HCT116 (cell line): ENCODE measurements at regions not wholly inside any gene's neighbourhood (a gene's known extent, or its start where the extent isn't known, plus 50 kb on each side); places are given as distances from the start of the nearest gene placed in this dataset.

Experiments used
- ATAC-seq: fragments of 200-7000 bp; cut with Tn5 transposase; 2 replicates; pipeline ENCODE4 v1.9.1; 2020; ENCODE audit warnings: mild to moderate bottlenecking, moderate library complexity
- BruUV-seq: library from RNA; stranded (reverse); fragments of 400-500 nt; replicated peaks from 2 replicates; lab custom pipeline; 2021; lab: Mats Ljungman, UMichigan
- CTCF ChIA-PET: fragments of 300-600 bp; sonication (Branson Sonifier 250); formaldehyde crosslinking; loops from one replicate; lab custom pipeline; 2021; ENCODE audit warnings: antibody characterized with exemption; lab: Charles Lee
- POLR2A ChIA-PET: fragments of 300-600, 350-600 bp; sonication (Branson Sonifier 250); formaldehyde crosslinking; loops from one replicate; lab custom pipeline; 2021; ENCODE audit warnings: antibody characterized with exemption; lab: Charles Lee
- RAD21 ChIA-PET, 2 experiments: fragments of 300-600 bp; sonication (Branson Sonifier 250); formaldehyde crosslinking; loops; one replicate each; lab custom pipeline; 2023; ENCODE audit warnings: low total read pairs in 2 of 2; ENCODE audit not compliant: uncharacterized antibody in 2 of 2, unreplicated experiment in 2 of 2, low non-redundant PET in 1 of 2; lab: Charles Lee
- DNase-seq: peaks from one replicate; pipeline ENCODE4 v3.0.0-alpha.2; 2010; ENCODE audit warnings: low read depth, low spot score
- H2AFZ ChIP-seq: fragments of 200-600 bp; shearing (Covaris generic), sonication (generic); 2 replicates; pipeline ENCODE4 v1.6.1; 2017; ENCODE audit warnings: low read depth, mixed run types, mixed read lengths, antibody characterized with exemption, low read length; ENCODE audit not compliant: poor library complexity, severe bottlenecking
- H3K27ac ChIP-seq: 2 replicates; pipeline ENCODE4 v1.5.1; 2012; ENCODE audit warnings: low read depth, low read length
- H3K27me3 ChIP-seq: fragments of 200-600 bp; sonication (generic); 2 replicates; pipeline ENCODE4 v1.6.1; 2016; ENCODE audit warnings: mixed run types, low read length, mixed read lengths; ENCODE audit not compliant: insufficient read depth
- H3K36me3 ChIP-seq, 2 experiments: fragments of 200-500 bp in 1 of 2; fragments of 200-600 bp in 1 of 2; sonication (Bioruptor generic) in 1 of 2; sonication (generic) in 1 of 2; 2 replicates each; pipeline versions ENCODE4 v1.5.1 to v1.6.1; 2014 to 2016; ENCODE audit warnings: low read length in 2 of 2, inconsistent platforms in 1 of 2, mixed read lengths in 1 of 2, mixed run types in 1 of 2; ENCODE audit not compliant: insufficient read depth in 2 of 2, control insufficient read depth in 1 of 2
- H3K4me1 ChIP-seq, 2 experiments: fragments of 200-600 bp in 1 of 2; sonication (generic) in 1 of 2; 2 replicates each; pipeline versions ENCODE4 v1.5.1 to v1.6.1; 2012 to 2017; ENCODE audit warnings: low read length in 2 of 2, inconsistent platforms in 1 of 2, mild to moderate bottlenecking in 1 of 2, mixed read lengths in 1 of 2, mixed run types in 1 of 2, moderate library complexity in 1 of 2; ENCODE audit not compliant: insufficient read depth in 2 of 2, control insufficient read depth in 1 of 2
- H3K4me2 ChIP-seq: fragments of 200-600 bp; sonication (generic); 2 replicates; pipeline ENCODE4 v1.6.1; 2017; ENCODE audit warnings: mixed run types, low read length, mixed read lengths
- H3K4me3 ChIP-seq, 2 experiments: fragments of 200-600 bp in 1 of 2; sonication (generic) in 1 of 2; replicated peaks in 1 of 2; 2 replicates each; pipeline ENCODE4 v1.5.1; 2011 to 2016; ENCODE audit warnings: low read length in 2 of 2, control low read depth in 1 of 2, low read depth in 1 of 2, mild to moderate bottlenecking in 1 of 2, mixed read lengths in 1 of 2, mixed run types in 1 of 2
- H3K79me2 ChIP-seq: fragments of 200-600 bp; sonication (generic); 2 replicates; pipeline ENCODE4 v1.6.1; 2017; ENCODE audit warnings: mild to moderate bottlenecking, mixed run types, low read length, moderate library complexity, mixed read lengths; ENCODE audit not compliant: insufficient read depth
- H3K9ac ChIP-seq: fragments of 200-600 bp; sonication (generic); 2 replicates; pipeline ENCODE4 v1.6.1; 2016; ENCODE audit warnings: low read length, mixed read lengths
- H3K9me2 ChIP-seq: fragments of 200-600 bp; sonication (generic), shearing (Covaris generic); 2 replicates; pipeline ENCODE4 v1.6.1; 2017; ENCODE audit warnings: mixed run types, mild to moderate bottlenecking, moderate library complexity; ENCODE audit not compliant: insufficient read depth
- H3K9me3 ChIP-seq, 2 experiments: fragments of 200-500 bp in 1 of 2; fragments of 200-600 bp in 1 of 2; sonication (Bioruptor generic) in 1 of 2; sonication (generic) in 1 of 2; 2 replicates each; pipeline ENCODE4 v1.6.1; 2014 to 2017; ENCODE audit warnings: low read length in 2 of 2, mixed read lengths in 2 of 2, inconsistent platforms in 1 of 2, low read depth in 1 of 2, mild to moderate bottlenecking in 1 of 2, mixed run types in 1 of 2, moderate library complexity in 1 of 2; ENCODE audit not compliant: control insufficient read depth in 1 of 2, insufficient read depth in 1 of 2
- H4K20me1 ChIP-seq: fragments of 200-600 bp; sonication (generic), shearing (Covaris generic); 2 replicates; pipeline ENCODE4 v1.6.1; 2017; ENCODE audit warnings: mixed run types, mild to moderate bottlenecking, moderate library complexity; ENCODE audit not compliant: insufficient read depth
- CEBPB ChIP-seq: IDR thresholded peaks from 2 replicates; pipeline ENCODE4 v1.6.1; 2012; ENCODE audit warnings: low read depth
- EGR1 ChIP-seq: IDR thresholded peaks from 2 replicates; pipeline ENCODE4 v1.6.1; 2012; ENCODE audit warnings: low read depth
- ELF1 ChIP-seq: IDR thresholded peaks from 2 replicates; pipeline ENCODE4 v1.6.1; 2012; ENCODE audit warnings: low read depth, borderline replicate concordance
- EZH2 ChIP-seq: fragments of 200-600 bp; sonication (generic); IDR thresholded peaks from 2 replicates; pipeline ENCODE4 v1.6.1; 2017; ENCODE audit warnings: antibody characterized with exemption, mixed run types
- EZH2phosphoT487 ChIP-seq: fragments of 200-600 bp; IDR thresholded peaks from 2 replicates; pipeline ENCODE4 v1.6.1; 2018; ENCODE audit warnings: antibody characterized with exemption, borderline replicate concordance
- FOSL1 ChIP-seq: IDR thresholded peaks from 2 replicates; pipeline ENCODE4 v1.6.1; 2012; ENCODE audit warnings: low read depth
- POLR2A ChIP-seq: IDR thresholded peaks from 2 replicates; pipeline ENCODE4 v1.7.0; 2011; ENCODE audit warnings: borderline replicate concordance; ENCODE audit not compliant: insufficient read depth, insufficient read length; ENCODE audit errors: extremely low read depth
- POLR2AphosphoS5 ChIP-seq: IDR thresholded peaks from 2 replicates; pipeline ENCODE4 v1.6.1; 2011; ENCODE audit warnings: mild to moderate bottlenecking, low read depth, low read length, moderate library complexity
- REST ChIP-seq: IDR thresholded peaks from 2 replicates; pipeline ENCODE4 v1.6.1; 2012; ENCODE audit warnings: low read depth
- SIN3A ChIP-seq: IDR thresholded peaks from 2 replicates; pipeline ENCODE4 v1.6.1; 2012; ENCODE audit warnings: low read depth
- SRF ChIP-seq: IDR thresholded peaks from 2 replicates; pipeline ENCODE4 v1.6.1; 2012; ENCODE audit warnings: low read depth
- TCF7L2 ChIP-seq: IDR thresholded peaks from 2 replicates; pipeline ENCODE4 v1.7.0; 2011; ENCODE audit warnings: borderline replicate concordance, inconsistent platforms; ENCODE audit not compliant: insufficient read depth, insufficient read length; ENCODE audit errors: extremely low read depth
- ZBTB33 ChIP-seq: IDR thresholded peaks from 2 replicates; pipeline ENCODE4 v1.6.1; 2011; ENCODE audit warnings: mild to moderate bottlenecking, low read length, moderate library complexity; ENCODE audit not compliant: insufficient replicate concordance; ENCODE audit errors: extremely low read depth
- ZFX ChIP-seq: fragments of 450-650 bp; IDR thresholded peaks from 2 replicates; pipeline ENCODE4 v1.6.1; 2017
- intact Hi-C: fragments of 100-400 bp; cut with micrococcal nuclease; formaldehyde crosslinking; loops from 2 replicates; pipeline ENCODE4 v1.10.0; 2022
- TF ChIP-seq, protein P1 (sequence below), 3 experiments: fragments of 200-600 bp in 1 of 3; sonication (generic) in 1 of 3; IDR thresholded peaks in 2 of 3; conservative IDR thresholded peaks in 1 of 3; 2 replicates each; pipeline ENCODE4 v1.5.1; 2012 to 2017; ENCODE audit warnings: low read depth in 2 of 3, low read length in 2 of 3, antibody characterized with exemption in 1 of 3, borderline replicate concordance in 1 of 3, control low read depth in 1 of 3, mild to moderate bottlenecking in 1 of 3, mixed read lengths in 1 of 3, mixed run types in 1 of 3, moderate library complexity in 1 of 3; ENCODE audit not compliant: insufficient read depth in 1 of 3
- TF ChIP-seq, protein P2 (sequence below): IDR thresholded peaks from 2 replicates; pipeline ENCODE4 v1.6.1; 2012

DNA sequence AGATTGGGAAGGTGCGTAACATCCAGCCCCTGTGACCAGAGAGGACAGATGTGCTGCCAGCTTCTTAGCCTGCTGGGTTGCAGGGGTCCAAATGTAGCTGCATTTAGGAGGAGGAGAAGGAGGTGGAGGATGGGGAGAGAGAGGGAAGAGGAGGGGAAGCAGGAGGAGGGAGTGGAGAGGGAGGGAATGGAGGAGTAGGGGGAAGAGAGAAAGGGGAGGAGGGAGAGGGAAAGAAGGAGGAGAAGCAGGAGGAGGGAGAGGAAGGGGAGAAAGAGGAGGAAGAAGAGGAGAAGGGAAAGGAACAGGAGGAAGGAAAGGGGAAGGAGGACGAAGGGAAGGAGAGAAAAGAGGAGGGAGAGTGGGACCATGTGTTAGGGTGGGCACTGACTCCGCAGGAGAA is 108.6 kb downstream of the ABCC12 start:
- DNase-seq (no peak), ATAC-seq (no peak)
- H3K79me2 ChIP-seq = no peaks in the 10 kb centered on the region
- BruUV-seq = no TSS peak
- intact Hi-C loops = no loop called here
- ChIA-PET POLR2A (no interaction called here), RAD21 (no interaction called here), CTCF (no interaction called here)
- H3K27ac ChIP-seq = no peak overlapping the region
- no peaks in the 10 kb centered on the region for H3K9me3 ChIP-seq
- H3K4me2 ChIP-seq = no peak overlapping the region
- TF ChIP-seq POLR2A = no peak
- no peak for TF ChIP-seq SRF
- TF ChIP-seq CEBPB = no peak
- TF ChIP-seq, protein P1, sequence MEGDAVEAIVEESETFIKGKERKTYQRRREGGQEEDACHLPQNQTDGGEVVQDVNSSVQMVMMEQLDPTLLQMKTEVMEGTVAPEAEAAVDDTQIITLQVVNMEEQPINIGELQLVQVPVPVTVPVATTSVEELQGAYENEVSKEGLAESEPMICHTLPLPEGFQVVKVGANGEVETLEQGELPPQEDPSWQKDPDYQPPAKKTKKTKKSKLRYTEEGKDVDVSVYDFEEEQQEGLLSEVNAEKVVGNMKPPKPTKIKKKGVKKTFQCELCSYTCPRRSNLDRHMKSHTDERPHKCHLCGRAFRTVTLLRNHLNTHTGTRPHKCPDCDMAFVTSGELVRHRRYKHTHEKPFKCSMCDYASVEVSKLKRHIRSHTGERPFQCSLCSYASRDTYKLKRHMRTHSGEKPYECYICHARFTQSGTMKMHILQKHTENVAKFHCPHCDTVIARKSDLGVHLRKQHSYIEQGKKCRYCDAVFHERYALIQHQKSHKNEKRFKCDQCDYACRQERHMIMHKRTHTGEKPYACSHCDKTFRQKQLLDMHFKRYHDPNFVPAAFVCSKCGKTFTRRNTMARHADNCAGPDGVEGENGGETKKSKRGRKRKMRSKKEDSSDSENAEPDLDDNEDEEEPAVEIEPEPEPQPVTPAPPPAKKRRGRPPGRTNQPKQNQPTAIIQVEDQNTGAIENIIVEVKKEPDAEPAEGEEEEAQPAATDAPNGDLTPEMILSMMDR (IDR thresholded peaks at IDR 0.05 in 2 of 3, conservative IDR thresholded peaks at IDR 0.05 in 1 of 3; ENCODE audit: borderline replicate concordance in 1 of 3, insufficient read depth in 1 of 3, low read depth in 2 of 3, low read length in 2 of 3) = no peak
- TF ChIP-seq POLR2AphosphoS5 = no peak
- TF ChIP-seq ZBTB33 = no peak
- TF ChIP-seq SIN3A = no peak
- no peak for TF ChIP-seq EZH2
- TF ChIP-seq FOSL1 = no peak
- no peak for TF ChIP-seq ELF1
- no peak for TF ChIP-seq EGR1
- no peak for TF ChIP-seq REST
- TF ChIP-seq, protein P2, sequence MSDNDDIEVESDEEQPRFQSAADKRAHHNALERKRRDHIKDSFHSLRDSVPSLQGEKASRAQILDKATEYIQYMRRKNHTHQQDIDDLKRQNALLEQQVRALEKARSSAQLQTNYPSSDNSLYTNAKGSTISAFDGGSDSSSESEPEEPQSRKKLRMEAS = no peak
- TF ChIP-seq EZH2phosphoT487 = no peak
- TF ChIP-seq TCF7L2 = no peak
- no peak for TF ChIP-seq ZFX
- no peaks in the 10 kb centered on the region for H3K4me1 ChIP-seq
- no peak overlapping the region for H2AFZ ChIP-seq
- H3K36me3 ChIP-seq = no peaks in the 10 kb centered on the region
- no peaks in the 10 kb centered on the region for H3K9me2 ChIP-seq
- H3K27me3 ChIP-seq = peaks cover 53% of the 10 kb centered on the region
- H3K9ac ChIP-seq = no peak overlapping the region
- H4K20me1 ChIP-seq = no peaks in the 10 kb centered on the region
- H3K4me3 ChIP-seq = no peak overlapping the region
